ENCODE measurements at regions not wholly inside any gene's neighbourhood (a gene's known extent, or its start where the extent isn't known, plus 50 kb on each side); places are given as distances from the start of the nearest gene placed in this dataset.
A peak's percentile ranks its signal among the peaks of the same experiment; 100 is the strongest.

DNA sequence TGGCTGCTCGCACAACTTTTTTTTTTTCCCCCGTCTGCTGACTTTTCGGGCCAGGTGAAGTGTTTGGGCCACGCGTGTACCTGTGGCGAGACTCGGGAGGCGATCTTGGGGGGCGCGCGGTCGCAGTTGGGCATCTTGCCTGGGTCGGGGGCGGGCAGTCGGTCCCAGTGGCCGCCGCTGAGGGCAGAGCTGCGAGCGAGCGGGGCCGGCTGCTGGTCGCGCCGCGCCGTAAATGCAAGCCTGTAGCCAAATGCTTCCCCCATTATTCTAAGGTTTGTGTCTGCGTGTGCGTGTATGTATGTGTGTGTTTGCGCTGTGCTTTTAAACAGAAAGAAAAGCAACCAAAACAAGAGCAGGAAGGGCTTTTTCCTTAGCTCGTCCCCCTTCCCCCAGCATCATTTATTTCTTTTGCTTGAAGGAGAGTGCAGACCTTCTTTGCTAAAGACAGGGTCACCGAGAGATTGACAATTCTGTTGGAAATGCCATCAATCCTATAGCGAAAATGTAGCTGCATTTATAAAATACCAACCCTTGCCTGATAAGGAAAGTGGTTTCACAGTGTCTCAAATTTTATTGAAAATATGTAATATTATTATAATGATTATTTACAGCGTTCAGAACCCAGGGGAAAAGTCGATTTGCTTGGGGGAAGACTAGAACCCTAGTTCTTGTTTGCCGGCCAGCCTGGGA, 143.2 kb upstream of the ZNF536 start:
- WGBS, 2 donors (ENCODE audit: low coverage in 1 of 2) = 23 to 26% methylated on average over 11 to 12 of the region's 35 CpGs
- H3K9me3 ChIP-seq = no peaks in the 10 kb centered on the region
- H3K36me3 ChIP-seq = no peaks in the 10 kb centered on the region
- H3K4me3 ChIP-seq = peak overlapping the region in 1 of 2 donors; percentile 74
- no peak for ATAC-seq
- peaks cover 96% of the 10 kb centered on the region for H3K27me3 ChIP-seq
- H3K27ac ChIP-seq = peak overlapping the region in 3 of 4 donors; percentile 50 to 75 (median 71)
- H3K4me1 ChIP-seq = peaks cover 0 to 44% (median 20%) of the 10 kb centered on the region in 3 donors
- TF ChIP-seq POLR2AphosphoS5 (IDR thresholded peaks at IDR 0.05) (no peak), EP300 (IDR thresholded peaks at IDR 0.05) (no peak), POLR2A (IDR thresholded peaks at IDR 0.05) (no peak)
- TF ChIP-seq, protein P1, sequence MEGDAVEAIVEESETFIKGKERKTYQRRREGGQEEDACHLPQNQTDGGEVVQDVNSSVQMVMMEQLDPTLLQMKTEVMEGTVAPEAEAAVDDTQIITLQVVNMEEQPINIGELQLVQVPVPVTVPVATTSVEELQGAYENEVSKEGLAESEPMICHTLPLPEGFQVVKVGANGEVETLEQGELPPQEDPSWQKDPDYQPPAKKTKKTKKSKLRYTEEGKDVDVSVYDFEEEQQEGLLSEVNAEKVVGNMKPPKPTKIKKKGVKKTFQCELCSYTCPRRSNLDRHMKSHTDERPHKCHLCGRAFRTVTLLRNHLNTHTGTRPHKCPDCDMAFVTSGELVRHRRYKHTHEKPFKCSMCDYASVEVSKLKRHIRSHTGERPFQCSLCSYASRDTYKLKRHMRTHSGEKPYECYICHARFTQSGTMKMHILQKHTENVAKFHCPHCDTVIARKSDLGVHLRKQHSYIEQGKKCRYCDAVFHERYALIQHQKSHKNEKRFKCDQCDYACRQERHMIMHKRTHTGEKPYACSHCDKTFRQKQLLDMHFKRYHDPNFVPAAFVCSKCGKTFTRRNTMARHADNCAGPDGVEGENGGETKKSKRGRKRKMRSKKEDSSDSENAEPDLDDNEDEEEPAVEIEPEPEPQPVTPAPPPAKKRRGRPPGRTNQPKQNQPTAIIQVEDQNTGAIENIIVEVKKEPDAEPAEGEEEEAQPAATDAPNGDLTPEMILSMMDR (IDR thresholded peaks at IDR 0.05) = no peak

DNA sequence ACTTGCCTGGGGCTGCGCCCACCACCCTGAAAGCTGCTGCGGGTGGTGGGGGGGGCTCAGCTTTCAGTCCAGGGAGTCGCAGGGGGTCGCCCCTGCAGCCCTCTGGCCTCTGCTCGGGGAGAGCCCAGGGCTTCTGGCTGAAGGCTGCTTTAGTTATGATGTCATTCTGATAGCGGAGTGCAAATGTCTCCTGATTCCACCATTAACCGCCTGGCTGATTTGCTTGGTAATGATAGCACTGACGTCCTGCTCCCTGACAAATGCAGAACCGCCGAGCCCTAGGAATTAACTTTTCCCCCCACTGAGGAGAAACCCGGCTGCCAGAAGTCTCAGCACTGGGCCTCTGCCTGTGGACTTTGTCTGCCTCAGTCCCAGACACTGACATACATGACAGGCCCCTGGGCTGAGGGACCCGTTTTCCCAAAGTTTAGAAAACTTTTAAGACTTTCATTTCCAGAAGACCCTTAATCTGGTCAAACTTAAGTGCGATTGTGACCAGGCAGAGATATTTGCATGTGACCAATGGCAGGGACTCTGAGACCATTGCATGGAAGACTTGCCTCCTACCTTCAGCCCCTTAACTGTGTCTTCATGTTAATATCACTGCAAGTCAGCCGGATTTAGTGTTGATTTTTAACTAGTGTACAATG, 142.5 kb upstream of the ZNF536 start:
- Histone ChIP-seq H3K36me3 (no peaks in the 10 kb centered on the region), H3K4me3 (peak overlapping the region in 1 of 2 donors; percentile 74), H3K4me1 (peaks cover 0 to 44% (median 20%) of the 10 kb centered on the region in 3 donors), H3K27me3 (peaks cover 96% of the 10 kb centered on the region), H3K9me3 (no peaks in the 10 kb centered on the region), H3K27ac (peak overlapping the region in 2 of 4 donors; percentile 71 to 75)
- ATAC-seq = no peak
- 52 to 72% methylated on average over 2 to 5 of the region's 14 CpGs for WGBS, 2 donors (ENCODE audit: low coverage in 1 of 2)
- TF ChIP-seq POLR2AphosphoS5 (IDR thresholded peaks at IDR 0.05) (no peak), POLR2A (IDR thresholded peaks at IDR 0.05) (no peak), EP300 (IDR thresholded peaks at IDR 0.05) (no peak)
- TF ChIP-seq, protein P1 (IDR thresholded peaks at IDR 0.05) = no peak

DNA sequence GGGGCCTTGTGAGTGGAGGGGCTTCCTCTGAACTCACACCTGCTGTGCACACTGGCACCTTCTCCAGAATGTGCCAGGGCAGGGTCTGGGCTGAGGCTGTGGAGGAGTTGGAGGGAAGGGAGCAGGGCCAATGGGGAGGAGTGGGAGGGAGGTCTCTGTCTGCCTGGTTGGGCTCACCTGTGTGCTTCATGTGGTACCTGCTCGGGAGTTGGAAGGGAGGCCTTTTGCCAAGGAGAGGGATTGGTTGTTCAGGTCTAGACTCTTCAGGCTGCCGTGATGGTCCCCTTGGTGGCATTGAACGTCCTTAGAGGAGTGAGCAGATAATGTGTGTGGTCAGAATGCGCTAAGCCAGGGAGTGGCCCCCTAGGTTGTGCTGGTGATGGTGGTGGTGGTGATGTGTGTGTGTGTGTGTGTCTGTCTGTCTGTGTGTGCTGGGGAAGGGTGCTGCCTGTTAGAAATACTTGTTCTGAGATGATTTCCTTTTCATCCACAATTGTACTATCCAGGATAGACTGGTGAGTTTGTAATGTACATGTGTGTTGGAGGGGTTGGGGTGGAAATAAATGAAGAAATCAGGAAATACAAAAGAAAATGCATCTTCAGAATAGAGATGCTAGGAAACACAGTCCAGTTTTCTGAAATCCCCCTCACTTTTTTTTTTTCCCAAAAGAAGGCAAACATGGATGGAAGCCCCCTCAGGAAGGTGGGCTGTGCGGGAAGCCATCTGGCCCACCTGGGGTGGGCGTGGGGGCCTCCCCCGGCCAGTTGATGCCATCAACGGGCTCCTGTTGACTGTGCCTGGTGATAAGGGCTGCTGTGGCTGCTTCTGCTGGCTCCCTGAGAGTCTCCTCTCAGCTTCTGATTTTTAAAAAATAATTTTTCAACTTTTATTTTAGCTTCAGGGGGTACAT, 140.5 kb upstream of the ZNF536 start:
- Histone ChIP-seq H3K9me3 (no peaks in the 10 kb centered on the region), H3K4me3 (no peak overlapping the region), H3K36me3 (no peaks in the 10 kb centered on the region), H3K27ac (no peak overlapping the region), H3K27me3 (peaks cover 96% of the 10 kb centered on the region), H3K4me1 (peaks cover 0 to 25% (median 9%) of the 10 kb centered on the region in 3 donors)
- 56% methylated on average over 6 of the region's 8 CpGs; no CpG with 5 or more reads in 1 of the 2 donors for WGBS, 2 donors (ENCODE audit: low coverage in 1 of 2)
- TF ChIP-seq EP300 (IDR thresholded peaks at IDR 0.05) (no peak), POLR2A (IDR thresholded peaks at IDR 0.05) (no peak), POLR2AphosphoS5 (IDR thresholded peaks at IDR 0.05) (no peak)
- TF ChIP-seq, protein P1 (IDR thresholded peaks at IDR 0.05) = no peak
- ATAC-seq = no peak

DNA sequence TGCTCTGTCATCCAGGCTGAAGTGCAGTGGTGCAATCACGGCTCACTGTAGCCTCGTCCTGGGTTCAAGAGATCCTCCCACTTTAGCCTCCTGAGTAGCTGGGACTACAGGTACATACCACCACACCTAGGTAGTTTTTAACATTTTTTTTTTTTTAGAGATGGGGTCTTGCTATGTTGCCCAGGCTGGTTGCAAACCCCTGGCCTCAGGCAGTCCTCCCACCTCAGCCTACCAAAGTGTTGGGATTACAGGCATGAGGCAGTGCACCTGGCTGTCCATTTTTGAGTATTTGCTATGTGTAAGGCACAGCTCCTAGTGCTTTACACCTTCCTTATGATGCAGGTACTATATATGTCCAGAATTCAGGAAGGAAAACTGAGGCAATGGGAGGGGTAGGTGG, 138.8 kb upstream of the ZNF536 start:
- H3K4me1 ChIP-seq = peaks cover 0 to 9% (median 1%) of the 10 kb centered on the region in 3 donors
- no peaks in the 10 kb centered on the region for H3K36me3 ChIP-seq
- peaks cover 81% of the 10 kb centered on the region for H3K27me3 ChIP-seq
- no peaks in the 10 kb centered on the region for H3K9me3 ChIP-seq
- ATAC-seq = no peak
- no peak overlapping the region for H3K4me3 ChIP-seq
- H3K27ac ChIP-seq = no peak overlapping the region
- TF ChIP-seq, protein P1 (IDR thresholded peaks at IDR 0.05) = no peak
- TF ChIP-seq EP300 (IDR thresholded peaks at IDR 0.05) (no peak), POLR2A (IDR thresholded peaks at IDR 0.05) (no peak), POLR2AphosphoS5 (IDR thresholded peaks at IDR 0.05) (no peak)
- 72% methylated on average over 2 of the region's 2 CpGs; no CpG with 5 or more reads in 1 of the 2 donors for WGBS, 2 donors (ENCODE audit: low coverage in 1 of 2)

Measured in gastroesophageal sphincter (tissue), 4 donors.